Breast epithelium (tissue), 4 donors: ENCODE measurements at regions not wholly inside any gene's neighbourhood (a gene's known extent, or its start where the extent isn't known, plus 50 kb on each side); places are given as distances from the start of the nearest gene placed in this dataset.
"Not testable (repeated sequence)": the region's sequence is repeated elsewhere in the genome, so short reads cannot be mapped to it uniquely, and the experiment has no call there.

Source experiments
- DNase-seq, 2 donors: peaks; one replicate each; pipeline ENCODE4 v3.0.0-alpha.2; 2019; ENCODE audit warnings: low spot score in 2 of 2
- H3K27ac ChIP-seq, 2 donors: fragments of 200-600 bp; sonication (generic) in 1 of 2; one replicate each; pipeline ENCODE4 v1.5.1; 2016 to 2019; ENCODE audit warnings: mild to moderate bottlenecking in 1 of 2
- H3K27me3 ChIP-seq, 2 donors: fragments of 200-600 bp; sonication (generic) in 1 of 2; one replicate each; pipeline versions ENCODE4 v1.5.1 to v1.6.0; 2017 to 2019; ENCODE audit warnings: control low read depth in 1 of 2, mild to moderate bottlenecking in 1 of 2
- H3K36me3 ChIP-seq: fragments of 200-600 bp; one replicate; pipeline ENCODE4 v1.5.1; 2019
- H3K4me1 ChIP-seq, 2 donors: fragments of 200-600 bp; sonication (generic); one replicate each; pipeline ENCODE4 v1.5.1; 2016 to 2019; ENCODE audit warnings: control low read depth in 1 of 2
- H3K4me3 ChIP-seq, 3 donors: fragments of 200-600 bp; sonication (generic); 1 replicate in 2 of 3; 2 replicates in 1 of 3; pipeline ENCODE4 v1.5.1; 2016 to 2019; ENCODE audit warnings: mild to moderate bottlenecking in 3 of 3, moderate library complexity in 2 of 3
- H3K9me3 ChIP-seq, 2 donors: fragments of 200-600 bp; sonication (generic) in 1 of 2; one replicate each; pipeline ENCODE4 v1.5.1; 2016 to 2019; ENCODE audit warnings: control low read depth in 1 of 2
- CTCF ChIP-seq, 3 donors: fragments of 450-650 bp; IDR thresholded peaks; one replicate each; pipeline ENCODE4 v1.5.1; 2016 to 2017; ENCODE audit warnings: antibody characterized with exemption in 3 of 3, mild to moderate bottlenecking in 3 of 3, moderate library complexity in 3 of 3
- POLR2A ChIP-seq: fragments of 450-650 bp; IDR thresholded peaks from one replicate; pipeline ENCODE4 v1.6.1; 2016; ENCODE audit warnings: antibody characterized with exemption, mild to moderate bottlenecking, moderate library complexity
- POLR2AphosphoS5 ChIP-seq, 3 donors: sonication (generic); formaldehyde crosslinking; IDR thresholded peaks; one replicate each; pipeline ENCODE4 v1.6.1; 2017; ENCODE audit warnings: antibody characterized with exemption in 3 of 3
- intact Hi-C: fragments of 100-400 bp; cut with DNase I; formaldehyde crosslinking; loops from one replicate; pipeline ENCODE4 v1.15.1; 2023; ENCODE audit warnings: low total_unique reads

GRCh38 chr9:73919712-73920111 lies 577.4 kb upstream of the RORB start:
- Histone ChIP-seq H3K9me3 (no peaks in the 10 kb centered on the region), H3K36me3 (no peaks in the 10 kb centered on the region), H3K27ac (no peak overlapping the region), H3K4me1 (no peaks in the 10 kb centered on the region), H3K27me3 (no peaks in the 10 kb centered on the region), H3K4me3 (no peak overlapping the region)
- TF ChIP-seq POLR2A: no peak
- TF ChIP-seq POLR2AphosphoS5 (IDR thresholded peaks at IDR 0.05): no peak
- TF ChIP-seq CTCF (IDR thresholded peaks at IDR 0.05): no peak
- intact Hi-C loops: no loop called here
- DNase-seq: no peak

GRCh38 chr9:73923796-73924195 lies 573.3 kb upstream of the RORB start:
- Histone ChIP-seq H3K36me3 (no peaks in the 10 kb centered on the region), H3K4me3 (no peak overlapping the region), H3K27me3 (no peaks in the 10 kb centered on the region), H3K4me1 (no peaks in the 10 kb centered on the region), H3K27ac (no peak overlapping the region), H3K9me3 (no peaks in the 10 kb centered on the region)
- intact Hi-C loops: no loop called here
- no peak for TF ChIP-seq CTCF (IDR thresholded peaks at IDR 0.05)
- DNase-seq: no peak

GRCh38 chr9:73951147-73951546 lies 546.0 kb upstream of the RORB start:
- Histone ChIP-seq H3K4me1 (no peaks in the 10 kb centered on the region), H3K4me3 (no peak overlapping the region), H3K9me3 (no peaks in the 10 kb centered on the region), H3K27ac (no peak overlapping the region), H3K36me3 (no peaks in the 10 kb centered on the region), H3K27me3 (no peaks in the 10 kb centered on the region)
- no peak for DNase-seq
- no peak for TF ChIP-seq POLR2A
- no peak for TF ChIP-seq CTCF (IDR thresholded peaks at IDR 0.05)
- no peak for TF ChIP-seq POLR2AphosphoS5 (IDR thresholded peaks at IDR 0.05)
- intact Hi-C loops: no loop called here

- DNase-seq: no peak
- no peak for TF ChIP-seq POLR2AphosphoS5 (IDR thresholded peaks at IDR 0.05)
- TF ChIP-seq POLR2A: no peak
- TF ChIP-seq CTCF (IDR thresholded peaks at IDR 0.05): no peak
- intact Hi-C loops: no loop called here
- H3K4me3 ChIP-seq: no peak overlapping the region
- no peak overlapping the region for H3K27ac ChIP-seq
- H3K4me1 ChIP-seq: no peaks in the 10 kb centered on the region
- no peaks in the 10 kb centered on the region for H3K9me3 ChIP-seq
- no peaks in the 10 kb centered on the region for H3K36me3 ChIP-seq
- H3K27me3 ChIP-seq: no peaks in the 10 kb centered on the region
Observed at GRCh38 chr9:73962792-73963191, 534.3 kb upstream of the RORB start.

GRCh38 chr9:73969936-73970335 lies 527.2 kb upstream of the RORB start:
- H3K4me3 ChIP-seq: no peak overlapping the region
- peaks cover 5 to 16% of the 10 kb centered on the region in 2 donors for H3K9me3 ChIP-seq
- H3K27ac ChIP-seq: no peak overlapping the region
- H3K36me3 ChIP-seq: no peaks in the 10 kb centered on the region
- no peaks in the 10 kb centered on the region for H3K4me1 ChIP-seq
- no peak for DNase-seq
- intact Hi-C loops: no loop called here
- TF ChIP-seq POLR2AphosphoS5 (IDR thresholded peaks at IDR 0.05) (no peak), CTCF (IDR thresholded peaks at IDR 0.05) (no peak), POLR2A (no peak)
- no peaks in the 10 kb centered on the region for H3K27me3 ChIP-seq

GRCh38 chr9:73976424-73976823 lies 520.7 kb upstream of the RORB start:
- H3K4me3 ChIP-seq, DNase-seq, H3K4me1 ChIP-seq, intact Hi-C loops, H3K27ac ChIP-seq, H3K36me3 ChIP-seq, H3K27me3 ChIP-seq, H3K9me3 ChIP-seq: not testable (repeated sequence)
